H9 (cell line): ENCODE measurements at regions not wholly inside any gene's neighbourhood (a gene's known extent, or its start where the extent isn't known, plus 50 kb on each side); places are given as distances from the start of the nearest gene placed in this dataset.

ENCODE experiments used
- DNase-seq: peaks from one replicate; pipeline ENCODE4 v3.0.0-alpha.2; 2017
- H2AFZ ChIP-seq: one replicate; pipeline ENCODE4 v1.6.1; 2013; ENCODE audit warnings: mild to moderate bottlenecking, low read length, control low read depth, moderate library complexity
- H2AK5ac ChIP-seq: 2 replicates; pipeline ENCODE4 v1.6.1; 2013; ENCODE audit warnings: low read length, control low read depth, mixed read lengths; ENCODE audit not compliant: insufficient read length
- H2BK120ac ChIP-seq: one replicate; pipeline ENCODE4 v1.6.1; 2013; ENCODE audit warnings: low read depth, mild to moderate bottlenecking, low read length, control low read depth, inconsistent platforms; ENCODE audit not compliant: poor library complexity, severe bottlenecking
- H2BK12ac ChIP-seq: 2 replicates; pipeline ENCODE4 v1.6.1; 2013; ENCODE audit warnings: low read length, control low read depth, mixed read lengths, low read depth; ENCODE audit not compliant: insufficient read length
- H2BK15ac ChIP-seq: 2 replicates; pipeline ENCODE4 v1.6.1; 2013; ENCODE audit warnings: low read depth, low read length, control low read depth
- H2BK20ac ChIP-seq: one replicate; pipeline ENCODE4 v1.6.1; 2013; ENCODE audit warnings: low read depth, mild to moderate bottlenecking, low read length, control low read depth, inconsistent platforms; ENCODE audit not compliant: poor library complexity, severe bottlenecking
- H2BK5ac ChIP-seq: 2 replicates; pipeline ENCODE4 v1.6.1; 2013; ENCODE audit warnings: low read length, control low read depth, mixed read lengths; ENCODE audit not compliant: insufficient read length
- H3K14ac ChIP-seq: 2 replicates; pipeline ENCODE4 v1.6.1; 2013; ENCODE audit warnings: low read length, control low read depth; ENCODE audit not compliant: insufficient read depth
- H3K18ac ChIP-seq: 2 replicates; pipeline ENCODE4 v1.6.1; 2013; ENCODE audit warnings: low read depth, mild to moderate bottlenecking, mixed read lengths, low read length, control low read depth; ENCODE audit not compliant: insufficient read length
- H3K23ac ChIP-seq: 2 replicates; pipeline ENCODE4 v1.6.1; 2013; ENCODE audit warnings: low read length, control low read depth, mixed read lengths, low read depth; ENCODE audit not compliant: insufficient read length
- H3K23me2 ChIP-seq: 2 replicates; pipeline ENCODE4 v1.6.1; 2013; ENCODE audit warnings: low read depth, mild to moderate bottlenecking, mixed read lengths, low read length, control low read depth; ENCODE audit not compliant: insufficient read length, poor library complexity, severe bottlenecking
- H3K27ac ChIP-seq: 2 replicates; pipeline ENCODE4 v1.5.1; 2013; ENCODE audit warnings: low read length, control low read depth, mixed read lengths, low read depth; ENCODE audit not compliant: insufficient read length
- H3K27me3 ChIP-seq: 2 replicates; pipeline ENCODE4 v1.6.1; 2013; ENCODE audit warnings: low read length, control low read depth, inconsistent platforms; ENCODE audit not compliant: insufficient read depth
- H3K4ac ChIP-seq: 2 replicates; pipeline ENCODE4 v1.6.1; 2013; ENCODE audit warnings: low read depth, mild to moderate bottlenecking, control low read depth, inconsistent platforms, low read length, moderate library complexity
- H3K4me1 ChIP-seq: 2 replicates; pipeline ENCODE4 v1.6.1; 2013; ENCODE audit warnings: low read length, control low read depth, inconsistent platforms; ENCODE audit not compliant: insufficient read depth
- H3K4me2 ChIP-seq: 2 replicates; pipeline ENCODE4 v1.6.1; 2013; ENCODE audit warnings: low read length, control low read depth, mixed read lengths; ENCODE audit not compliant: insufficient read length, insufficient read depth
- H3K56ac ChIP-seq: 2 replicates; pipeline ENCODE4 v1.6.1; 2013; ENCODE audit warnings: low read depth, mild to moderate bottlenecking, mixed read lengths, low read length, control low read depth; ENCODE audit not compliant: insufficient read length
- H3K79me1 ChIP-seq: 2 replicates; pipeline ENCODE4 v1.6.1; 2013; ENCODE audit warnings: low read depth, mild to moderate bottlenecking, moderate library complexity, low read length, control low read depth, inconsistent platforms; ENCODE audit not compliant: insufficient read depth, poor library complexity, severe bottlenecking
- H3K79me2 ChIP-seq: 2 replicates; pipeline ENCODE4 v1.6.1; 2013; ENCODE audit warnings: low read length, control low read depth, inconsistent platforms; ENCODE audit not compliant: insufficient read depth
- H3K9ac ChIP-seq: 2 replicates; pipeline ENCODE4 v1.6.1; 2013; ENCODE audit warnings: low read length, control low read depth, mixed read lengths; ENCODE audit not compliant: insufficient read length; ENCODE audit errors: extremely low read depth
- H3K9me3 ChIP-seq: one replicate; pipeline ENCODE4 v1.6.1; 2013; ENCODE audit warnings: low read depth, low read length, inconsistent platforms; ENCODE audit not compliant: control insufficient read depth
- H3T11ph ChIP-seq: one replicate; pipeline ENCODE4 v1.6.1; 2013; ENCODE audit warnings: mild to moderate bottlenecking, low read length, control low read depth, inconsistent platforms
- H4K20me1 ChIP-seq: one replicate; pipeline ENCODE4 v1.6.1; 2013; ENCODE audit not compliant: control insufficient read depth, insufficient read length, insufficient read depth
- H4K5ac ChIP-seq: 2 replicates; pipeline ENCODE4 v1.6.1; 2013; ENCODE audit warnings: low read depth, mild to moderate bottlenecking, mixed read lengths, low read length, control low read depth; ENCODE audit not compliant: insufficient read length
- H4K8ac ChIP-seq: replicated peaks from 2 replicates; pipeline ENCODE4 v1.6.1; 2013; ENCODE audit warnings: low read length, control low read depth, mixed read lengths, low read depth; ENCODE audit not compliant: insufficient read length
- H4K91ac ChIP-seq: 2 replicates; pipeline ENCODE4 v1.6.1; 2013; ENCODE audit warnings: low read depth, mild to moderate bottlenecking, moderate library complexity, mixed read lengths, low read length, control low read depth; ENCODE audit not compliant: insufficient read length
- H3K27ac Mint-ChIP-seq, 3 experiments: 2 replicates in 2 of 3; 3 replicates in 1 of 3; pipeline ENCODE4 v1.8.0; 2020 to 2021; ENCODE audit warnings: mixed read lengths in 3 of 3, mild to moderate bottlenecking in 1 of 3, moderate library complexity in 1 of 3
- H3K27me3 Mint-ChIP-seq: 2 replicates; pipeline ENCODE4 v1.8.0; 2021; ENCODE audit warnings: low read depth, mild to moderate bottlenecking, moderate library complexity, mixed read lengths
- H3K36me3 Mint-ChIP-seq, 3 experiments: 2 replicates in 2 of 3; 3 replicates in 1 of 3; pipeline ENCODE4 v1.8.0; 2020 to 2021; ENCODE audit warnings: low read depth in 3 of 3, mixed read lengths in 3 of 3; ENCODE audit not compliant: insufficient read depth in 1 of 3
- H3K4me1 Mint-ChIP-seq, 2 experiments: 2 replicates each; pipeline ENCODE4 v1.8.0; 2020; ENCODE audit warnings: mixed read lengths in 2 of 2
- H3K4me3 Mint-ChIP-seq, 2 experiments: 2 replicates in 1 of 2; 3 replicates in 1 of 2; pipeline ENCODE4 v1.8.0; 2020 to 2021; ENCODE audit warnings: mild to moderate bottlenecking in 2 of 2, mixed read lengths in 2 of 2, moderate library complexity in 1 of 2
- H3K9me3 Mint-ChIP-seq, 2 experiments: 2 replicates in 1 of 2; 3 replicates in 1 of 2; pipeline ENCODE4 v1.8.0; 2020; ENCODE audit warnings: mild to moderate bottlenecking in 2 of 2, mixed read lengths in 2 of 2, moderate library complexity in 1 of 2
- CTCF ChIP-seq: fragments of 200-600 bp; sonication (generic); conservative IDR thresholded peaks from 3 replicates; pipeline ENCODE4 v1.8.0; 2021; ENCODE audit warnings: antibody characterized with exemption, mild to moderate bottlenecking
- WGBS: extraction: QIAGEN DNeasy Blood & Tissue Kit; methylation state at CpG from one replicate; pipeline ENCODE4 v1.1.7; 2013; ENCODE audit warnings: missing lambda C conversion rate, low lambda C conversion rate, mixed read lengths; ENCODE audit not compliant: insufficient read length; ENCODE audit errors: extremely low coverage; 5-methylcytosine and 5-hydroxymethylcytosine counted together

- H3K27me3 ChIP-seq: no peaks in the 10 kb centered on the region
- H2BK120ac ChIP-seq: no peak overlapping the region
- no peak for TF ChIP-seq CTCF
- no peak overlapping the region for H3K18ac ChIP-seq
- no peak overlapping the region for H2AFZ ChIP-seq
- H3K4me2 ChIP-seq: no peak overlapping the region
- Mint-ChIP-seq H3K9me3 (peaks cover 18 to 20% of the 10 kb centered on the region in 2 experiments), H3K4me1 (no peaks in the 10 kb centered on the region), H3K27ac (no peak overlapping the region), H3K4me3 (no peak overlapping the region), H3K27me3 (peaks cover 4% of the 10 kb centered on the region; the same call in 1 of the 2 replicates), H3K36me3 (peaks cover 0 to 20% (median 0%) of the 10 kb centered on the region in 3 experiments; a peak in 4 of 7 replicates)
- no peak overlapping the region for H4K91ac ChIP-seq
- no peak overlapping the region for H3K23ac ChIP-seq
- H3T11ph ChIP-seq: no peak overlapping the region
- no peak for DNase-seq
- H2BK20ac ChIP-seq: no peak overlapping the region
- no peak overlapping the region for H3K9ac ChIP-seq
- H2BK12ac ChIP-seq: no peak overlapping the region
- no peak overlapping the region; the same call in 1 of the 2 replicates for H2BK15ac ChIP-seq
- H3K9me3 ChIP-seq: no peaks in the 10 kb centered on the region
- no peaks in the 10 kb centered on the region for H3K23me2 ChIP-seq
- no peak overlapping the region for H4K8ac ChIP-seq
- no peak overlapping the region for H3K27ac ChIP-seq
- H3K14ac ChIP-seq: no peak overlapping the region
- no peak overlapping the region for H3K56ac ChIP-seq
- no peaks in the 10 kb centered on the region for H3K79me2 ChIP-seq
- no peak overlapping the region for H2BK5ac ChIP-seq
- H3K4ac ChIP-seq: no peak overlapping the region
- no CpG with 5 or more reads among the region's 1 CpG for WGBS
- no peaks in the 10 kb centered on the region for H3K4me1 ChIP-seq
- H3K79me1 ChIP-seq: no peaks in the 10 kb centered on the region
- no peaks in the 10 kb centered on the region for H4K20me1 ChIP-seq
- no peak overlapping the region for H2AK5ac ChIP-seq
- no peak overlapping the region for H4K5ac ChIP-seq
Measured at GRCh38 chr14:98758440-98758839, 513.6 kb downstream of the BCL11B start.
